HG02885 (cell line): ENCODE measurements at regions not wholly inside any gene's neighbourhood (a gene's known extent, or its start where the extent isn't known, plus 50 kb on each side); places are given as distances from the start of the nearest gene placed in this dataset.

Experiments
- ATAC-seq: cut with Tn5 transposase; IDR thresholded peaks from one replicate; pipeline ENCODE4 v1.9.1; 2021; ENCODE audit warnings: mild to moderate bottlenecking; ENCODE audit not compliant: unreplicated experiment, poor library complexity

- no peak for ATAC-seq
These were observed 447.3 kb upstream of the MPDZ start for GRCh38 chr9:13726746-13727145.

GRCh38 chr9:13725516-13725915, 446.0 kb upstream of the MPDZ start:
- ATAC-seq, result no peak

- ATAC-seq, result no peak
These were observed 442.2 kb upstream of the MPDZ start for GRCh38 chr9:13721481-13722235.

- ATAC-seq, result no peak
These were observed 440.6 kb upstream of the MPDZ start for GRCh38 chr9:13719981-13720676.

- ATAC-seq, result no peak
These were observed 440.0 kb upstream of the MPDZ start for GRCh38 chr9:13719446-13719845.

GRCh38 chr9:13718539-13718938, 439.0 kb upstream of the MPDZ start:
- ATAC-seq, result no peak

GRCh38 chr9:13718086-13718485, 438.6 kb upstream of the MPDZ start:
- ATAC-seq, result no peak

- ATAC-seq, result no peak
These were observed 438.0 kb upstream of the MPDZ start for GRCh38 chr9:13717322-13718054.

- no peak for ATAC-seq
These were observed 437.3 kb upstream of the MPDZ start for GRCh38 chr9:13716601-13717321.

- ATAC-seq, result no peak
These were observed 436.6 kb upstream of the MPDZ start for GRCh38 chr9:13716090-13716489.

- ATAC-seq, result no peak
These were observed 435.9 kb upstream of the MPDZ start for GRCh38 chr9:13715430-13715829.

GRCh38 chr9:13707612-13708576, 428.4 kb upstream of the MPDZ start:
- ATAC-seq, result no peak

- ATAC-seq, result no peak
These were observed 426.4 kb upstream of the MPDZ start for GRCh38 chr9:13705918-13706317.

- ATAC-seq, result no peak
These were observed 425.9 kb upstream of the MPDZ start for GRCh38 chr9:13705373-13705772.

GRCh38 chr9:13690595-13690994, 411.1 kb upstream of the MPDZ start:
- ATAC-seq, result no peak

GRCh38 chr9:13689925-13690324, 410.4 kb upstream of the MPDZ start:
- no peak for ATAC-seq

- no peak for ATAC-seq
These were observed 409.6 kb upstream of the MPDZ start for GRCh38 chr9:13688990-13689600.

- no peak for ATAC-seq
These were observed 408.9 kb upstream of the MPDZ start for GRCh38 chr9:13688223-13688989.
